ENCODE measurements at regions not wholly inside any gene's neighbourhood (a gene's known extent, or its start where the extent isn't known, plus 50 kb on each side); places are given as distances from the start of the nearest gene placed in this dataset.

DNA sequence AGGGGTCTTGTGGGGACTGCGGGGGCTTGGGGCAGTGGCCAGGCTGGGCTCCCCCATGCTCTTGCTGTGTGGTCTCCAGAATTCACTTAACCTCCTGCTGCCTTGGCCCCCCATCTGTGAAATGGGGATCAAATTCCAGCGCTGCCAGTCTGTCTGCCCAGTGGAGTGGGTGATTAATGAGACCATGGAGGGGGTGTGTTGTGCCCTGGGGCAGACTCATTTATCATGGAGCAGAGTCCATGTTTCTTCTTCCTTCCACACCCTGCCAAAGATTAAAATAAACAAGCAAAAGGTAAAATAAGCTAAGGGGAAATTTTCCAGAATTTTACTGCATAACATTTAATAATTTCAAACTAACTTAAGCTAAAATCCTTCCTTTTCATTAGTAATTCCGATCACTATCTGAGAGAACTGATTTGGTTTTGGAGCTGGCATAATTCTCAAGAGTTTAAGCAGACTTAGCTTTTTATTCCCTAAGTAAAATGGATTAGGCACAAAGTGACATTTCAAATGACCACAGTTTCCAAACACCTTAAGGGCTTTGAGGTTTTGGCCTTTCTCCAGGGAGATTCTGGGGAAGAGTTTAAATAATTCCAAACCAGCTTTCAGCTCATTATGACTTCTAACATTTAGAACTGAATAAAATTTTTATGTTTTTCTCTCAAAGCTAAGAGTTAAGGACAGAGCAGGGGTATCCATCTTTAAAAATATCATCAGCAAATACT lies 211.9 kb downstream of the CXCL12 start:
- CTCF ChIA-PET (ENCODE audit: partially characterized antibody): interaction anchor here (0.8 to 2.8 kb wide), 3 partner anchors 14 to 293 kb away, joined by 3 to 6 read pairs (median 4); no protein-coding TSS in a partner anchor
- FAIRE-seq: no peak

More for the DNA sequence above, 211.9 kb downstream of the CXCL12 start:
- Histone ChIP-seq H3K27ac (ENCODE audit: low read depth, low read length) (no peak overlapping the region), H3K18ac (ENCODE audit: extremely low read depth, low read length) (no peak overlapping the region), H2BK12ac (ENCODE audit: low read depth, low read length) (no peak overlapping the region), H3K27me3 (replicated peaks in 1 of 4; ENCODE audit: control insufficient read depth in 3 of 4, extremely low read depth in 1 of 4, insufficient read depth in 3 of 4, low read length in 3 of 4) (no peaks in the 10 kb centered on the region), H2BK5ac (ENCODE audit: low read depth, low read length) (no peak overlapping the region), H4K5ac (ENCODE audit: insufficient read length, low read depth, low read length) (no peak overlapping the region), H2BK15ac (ENCODE audit: low read length) (no peak overlapping the region), H3K23ac (ENCODE audit: insufficient read length) (no peak overlapping the region), H4K91ac (replicated peaks; ENCODE audit: insufficient read length, low read length) (no peak overlapping the region), H3K14ac (ENCODE audit: insufficient read length) (no peak overlapping the region), H3K23me2 (ENCODE audit: low read depth, low read length) (no peaks in the 10 kb centered on the region), H3K4ac (replicated peaks; ENCODE audit: insufficient read length, low read depth, low read length) (no peak overlapping the region), H3K4me3 (ENCODE audit: extremely low read depth in 1 of 4, insufficient read depth in 2 of 4, low read depth in 3 of 4, low read length in 4 of 4) (no peak overlapping the region), H4K20me1 (replicated peaks in 1 of 2; ENCODE audit: control insufficient read depth in 1 of 2, insufficient read depth in 2 of 2, low read length in 2 of 2) (no peaks in the 10 kb centered on the region), H3K9me3 (ENCODE audit: insufficient read depth in 2 of 2, low read depth in 1 of 2, low read length in 1 of 2) (no peaks in the 10 kb centered on the region), H2AFZ (ENCODE audit: low read length) (no peak overlapping the region), H4K8ac (ENCODE audit: extremely low read depth, insufficient read depth, low read length) (no peak overlapping the region), H2AK5ac (ENCODE audit: low read depth, low read length) (no peak overlapping the region), H2BK120ac (replicated peaks; ENCODE audit: low read depth, low read length) (no peak overlapping the region), H3K79me1 (ENCODE audit: low read depth, low read length) (no peaks in the 10 kb centered on the region), H3K9ac (replicated peaks in 1 of 4; ENCODE audit: extremely low read depth in 1 of 4, low read depth in 3 of 4, low read length in 3 of 4) (no peak overlapping the region), H3K79me2 (ENCODE audit: control insufficient read depth in 1 of 2, insufficient read depth in 2 of 2, low read length in 2 of 2) (no peaks in the 10 kb centered on the region), H2BK20ac (ENCODE audit: low read length) (no peak overlapping the region), H3K4me2 (ENCODE audit: insufficient read depth in 1 of 2, low read depth in 2 of 2, low read length in 2 of 2) (no peak overlapping the region), H3K4me1 (replicated peaks in 1 of 4; ENCODE audit: control insufficient read depth in 3 of 4, insufficient read depth in 4 of 4, low read length in 3 of 4) (0 out of 7 replicates have a peak, but pooled peaks cover 0 to 4% (median 0%) of the 10 kb centered on the region in 4 experiments), H3K56ac (replicated peaks; ENCODE audit: insufficient read length, low read depth, low read length) (no peak overlapping the region), H3K36me3 (ENCODE audit: control insufficient read depth in 2 of 4, insufficient read depth in 4 of 4, low read length in 3 of 4) (no peaks in the 10 kb centered on the region)
- WGBS, 2 experiments (ENCODE audit: extremely low coverage in 1 of 2, insufficient coverage in 1 of 2, insufficient read length in 1 of 2, insufficient replicate concordance in 2 of 2, low coverage in 1 of 2, low lambda C conversion rate in 2 of 2, missing lambda C conversion rate in 1 of 2): 73% methylated on average over 2 of the region's 3 CpGs; no CpG with 5 or more reads in 1 of the 2 experiments
- POLR2A ChIA-PET (ENCODE audit: partially characterized antibody): no interaction called here
- TF ChIP-seq HDAC2 (IDR thresholded peaks at IDR 0.05; ENCODE audit: borderline replicate concordance in 1 of 2, low read depth in 2 of 2, low read length in 2 of 2) (no peak), POLR2A (IDR thresholded peaks at IDR 0.05; ENCODE audit: control extremely low read depth in 1 of 2, low read depth in 2 of 2, low read length in 2 of 2) (no peak)
- no peak for DNase-seq (ENCODE audit: low read depth in 1 of 2, low spot score in 2 of 2)

All from H1 (cell line).